Sigmoid colon (tissue), 6 donors: ENCODE measurements at regions not wholly inside any gene's neighbourhood (a gene's known extent, or its start where the extent isn't known, plus 50 kb on each side); places are given as distances from the start of the nearest gene placed in this dataset.

Source experiments
- DNase-seq: peaks from one replicate; pipeline ENCODE4 v3.0.0-alpha.2; 2019
- H3K27ac ChIP-seq, 4 donors: fragments of 200-600 bp; sonication (generic); one replicate each; pipeline ENCODE4 v1.5.1; 2016 to 2019; ENCODE audit warnings: mild to moderate bottlenecking in 1 of 4
- H3K27me3 ChIP-seq, 3 donors: fragments of 200-600 bp; sonication (generic); one replicate each; pipeline ENCODE4 v1.5.1; 2019; ENCODE audit warnings: mild to moderate bottlenecking in 1 of 3
- H3K36me3 ChIP-seq, 4 donors: fragments of 200-600 bp; sonication (generic); one replicate each; pipeline ENCODE4 v1.5.1; 2016 to 2019
- H3K4me1 ChIP-seq, 4 donors: fragments of 200-600 bp; sonication (generic); one replicate each; pipeline ENCODE4 v1.5.1; 2017 to 2019
- H3K4me3 ChIP-seq, 4 donors: fragments of 200-600 bp; sonication (generic); one replicate each; pipeline ENCODE4 v1.5.1; 2017 to 2019; ENCODE audit warnings: mild to moderate bottlenecking in 2 of 4, moderate library complexity in 1 of 4
- H3K9me3 ChIP-seq, 4 donors: fragments of 200-600 bp in 3 of 4; sonication (generic) in 3 of 4; one replicate each; pipeline versions ENCODE4 v1.5.1 to v1.6.1; 2013 to 2019
- EP300 ChIP-seq, 4 donors: sonication (generic); formaldehyde crosslinking; IDR thresholded peaks; one replicate each; pipeline ENCODE4 v1.6.1; 2017; ENCODE audit warnings: antibody characterized with exemption in 4 of 4
- POLR2A ChIP-seq, 2 donors: fragments of 450-650 bp; IDR thresholded peaks; one replicate each; pipeline ENCODE4 v1.6.1; 2016; ENCODE audit warnings: antibody characterized with exemption in 2 of 2, mild to moderate bottlenecking in 2 of 2, moderate library complexity in 2 of 2
- POLR2AphosphoS5 ChIP-seq, 4 donors: sonication (generic); formaldehyde crosslinking; IDR thresholded peaks; one replicate each; pipeline ENCODE4 v1.6.1; 2017; ENCODE audit warnings: antibody characterized with exemption in 4 of 4
- WGBS, 2 donors: extraction: QIAGEN DNeasy Blood & Tissue Kit; methylation state at CpG; one replicate each; pipeline ENCODE4 v1.1.7; 2013; 5-methylcytosine and 5-hydroxymethylcytosine counted together
- intact Hi-C: fragments of 100-400 bp; cut with DNase I; formaldehyde crosslinking; loops from one replicate; pipeline ENCODE4 v1.15.1; 2023
- TF ChIP-seq, protein P1 (sequence below), 4 experiments: fragments of 450-650 bp in 3 of 4; fragments of 200-600 bp in 1 of 4; IDR thresholded peaks; one replicate each; pipeline ENCODE4 v1.5.1; 2016 to 2019; ENCODE audit warnings: antibody characterized with exemption in 4 of 4, mild to moderate bottlenecking in 3 of 4, moderate library complexity in 2 of 4
- donor health status: healthy with polysubstance abuse.
- donor health status: healthy.

DNA sequence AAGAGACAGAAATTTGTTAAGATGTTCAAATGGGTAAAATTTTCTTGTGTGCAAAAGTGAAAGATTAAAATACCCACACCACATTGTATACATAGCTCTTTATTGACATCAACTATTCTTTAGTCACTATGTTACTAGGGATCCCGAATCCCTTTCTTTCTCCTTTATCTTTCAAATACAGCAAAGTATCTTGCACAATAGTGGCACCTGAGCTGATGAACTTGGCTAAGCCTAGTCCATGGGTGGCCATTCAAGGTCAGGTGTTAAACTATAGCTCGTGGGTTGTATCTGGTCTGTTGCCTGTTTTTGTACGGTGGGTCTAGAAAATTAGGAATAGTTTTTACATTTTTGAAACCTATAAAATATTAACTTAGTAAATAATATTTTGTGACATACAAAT lies 210.9 kb downstream of the SLITRK6 start:
- H3K9me3 ChIP-seq = no peaks in the 10 kb centered on the region
- 85 to 89% methylated on average over 3 of the region's 3 CpGs for WGBS, 2 donors
- intact Hi-C loops = no loop called here
- H3K27ac ChIP-seq = no peak overlapping the region
- no peak for DNase-seq
- TF ChIP-seq EP300 (IDR thresholded peaks at IDR 0.05) (no peak), POLR2AphosphoS5 (IDR thresholded peaks at IDR 0.05) (no peak), POLR2A (IDR thresholded peaks at IDR 0.05) (no peak)
- TF ChIP-seq, protein P1, sequence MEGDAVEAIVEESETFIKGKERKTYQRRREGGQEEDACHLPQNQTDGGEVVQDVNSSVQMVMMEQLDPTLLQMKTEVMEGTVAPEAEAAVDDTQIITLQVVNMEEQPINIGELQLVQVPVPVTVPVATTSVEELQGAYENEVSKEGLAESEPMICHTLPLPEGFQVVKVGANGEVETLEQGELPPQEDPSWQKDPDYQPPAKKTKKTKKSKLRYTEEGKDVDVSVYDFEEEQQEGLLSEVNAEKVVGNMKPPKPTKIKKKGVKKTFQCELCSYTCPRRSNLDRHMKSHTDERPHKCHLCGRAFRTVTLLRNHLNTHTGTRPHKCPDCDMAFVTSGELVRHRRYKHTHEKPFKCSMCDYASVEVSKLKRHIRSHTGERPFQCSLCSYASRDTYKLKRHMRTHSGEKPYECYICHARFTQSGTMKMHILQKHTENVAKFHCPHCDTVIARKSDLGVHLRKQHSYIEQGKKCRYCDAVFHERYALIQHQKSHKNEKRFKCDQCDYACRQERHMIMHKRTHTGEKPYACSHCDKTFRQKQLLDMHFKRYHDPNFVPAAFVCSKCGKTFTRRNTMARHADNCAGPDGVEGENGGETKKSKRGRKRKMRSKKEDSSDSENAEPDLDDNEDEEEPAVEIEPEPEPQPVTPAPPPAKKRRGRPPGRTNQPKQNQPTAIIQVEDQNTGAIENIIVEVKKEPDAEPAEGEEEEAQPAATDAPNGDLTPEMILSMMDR (IDR thresholded peaks at IDR 0.05) = no peak
- no peaks in the 10 kb centered on the region for H3K4me1 ChIP-seq
- no peak overlapping the region for H3K4me3 ChIP-seq
- H3K36me3 ChIP-seq = no peaks in the 10 kb centered on the region
- no peaks in the 10 kb centered on the region for H3K27me3 ChIP-seq

DNA sequence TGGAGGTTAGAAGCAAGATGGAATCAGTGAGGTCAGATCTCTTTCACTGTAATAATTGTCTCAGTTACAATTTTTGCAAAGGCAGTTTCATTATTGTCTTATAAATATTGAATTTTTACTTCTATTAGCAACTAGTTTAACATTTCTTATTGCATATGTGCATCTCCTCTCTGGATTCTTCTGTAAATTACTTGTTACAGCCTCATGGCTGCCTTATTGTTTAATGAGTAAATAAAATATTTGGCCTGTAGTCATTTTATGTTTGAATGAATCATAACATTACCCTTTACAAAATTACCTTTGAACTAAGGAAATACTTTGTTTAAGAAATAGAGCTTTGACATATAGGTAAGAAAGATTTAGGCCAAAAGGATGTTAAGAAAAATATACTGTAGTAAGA lies 212.4 kb downstream of the SLITRK6 start:
- H3K27me3 ChIP-seq = no peaks in the 10 kb centered on the region
- no peak overlapping the region for H3K4me3 ChIP-seq
- intact Hi-C loops = no loop called here
- H3K27ac ChIP-seq = no peak overlapping the region
- H3K9me3 ChIP-seq = no peaks in the 10 kb centered on the region
- H3K36me3 ChIP-seq = no peaks in the 10 kb centered on the region
- H3K4me1 ChIP-seq = no peaks in the 10 kb centered on the region
- no peak for DNase-seq
- no peak for TF ChIP-seq EP300 (IDR thresholded peaks at IDR 0.05)
- TF ChIP-seq, protein P1 (IDR thresholded peaks at IDR 0.05) = no peak
- no peak for TF ChIP-seq POLR2A (IDR thresholded peaks at IDR 0.05)
- TF ChIP-seq POLR2AphosphoS5 (IDR thresholded peaks at IDR 0.05) = no peak

DNA sequence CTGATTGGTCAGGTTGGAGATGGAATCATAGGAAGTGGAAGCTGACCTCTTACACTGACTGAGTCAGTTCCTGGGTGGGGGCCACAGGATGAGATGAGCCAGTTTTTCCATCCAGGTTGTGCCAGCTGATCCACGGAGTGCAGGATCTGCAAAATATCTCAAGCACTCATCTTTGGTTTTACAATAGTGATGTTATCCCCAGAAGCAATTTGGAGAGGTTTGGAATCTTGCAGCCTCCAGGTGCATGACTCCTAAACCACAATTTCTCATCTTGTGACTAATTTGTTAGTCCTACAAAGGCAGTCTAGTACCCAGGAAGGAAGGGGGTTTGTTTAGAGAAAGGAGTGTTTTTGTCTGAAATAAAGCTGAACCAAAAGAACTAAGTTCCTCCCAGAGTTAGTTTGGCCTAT lies 212.8 kb downstream of the SLITRK6 start:
- TF ChIP-seq, protein P1 (IDR thresholded peaks at IDR 0.05) = no peak
- no peak for TF ChIP-seq POLR2AphosphoS5 (IDR thresholded peaks at IDR 0.05)
- TF ChIP-seq POLR2A (IDR thresholded peaks at IDR 0.05) = no peak
- no peak for TF ChIP-seq EP300 (IDR thresholded peaks at IDR 0.05)
- 81 to 83% methylated on average over 1 of the region's 1 CpG for WGBS, 2 donors
- no peaks in the 10 kb centered on the region for H3K4me1 ChIP-seq
- intact Hi-C loops = no loop called here
- no peaks in the 10 kb centered on the region for H3K36me3 ChIP-seq
- H3K9me3 ChIP-seq = no peaks in the 10 kb centered on the region
- DNase-seq = no peak
- no peaks in the 10 kb centered on the region for H3K27me3 ChIP-seq
- no peak overlapping the region for H3K4me3 ChIP-seq
- H3K27ac ChIP-seq = no peak overlapping the region

DNA sequence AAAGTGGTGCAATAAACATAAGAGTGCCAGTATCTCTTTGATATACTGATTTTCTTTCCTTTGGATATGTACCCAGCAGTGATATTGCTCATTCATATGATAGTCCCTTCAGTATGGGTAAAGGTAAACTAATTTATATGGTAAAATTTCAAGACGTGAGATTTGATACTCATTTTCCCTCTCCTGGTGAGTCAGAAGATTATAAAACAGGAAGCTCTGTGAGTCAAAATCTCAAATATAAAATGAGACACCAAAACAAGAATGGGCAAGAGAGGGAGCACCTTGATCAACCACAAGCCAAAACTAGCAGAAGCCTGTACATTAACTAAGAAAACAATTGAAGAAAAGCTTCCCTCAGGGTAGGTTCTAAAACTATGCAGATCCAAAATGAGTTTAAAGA lies 216.3 kb downstream of the SLITRK6 start:
- intact Hi-C loops = no loop called here
- H3K36me3 ChIP-seq = no peaks in the 10 kb centered on the region
- no peak for DNase-seq
- no peaks in the 10 kb centered on the region for H3K9me3 ChIP-seq
- WGBS, 2 donors = 63 to 84% methylated on average over 1 of the region's 1 CpG
- no peaks in the 10 kb centered on the region for H3K27me3 ChIP-seq
- H3K4me1 ChIP-seq = no peaks in the 10 kb centered on the region
- no peak overlapping the region for H3K4me3 ChIP-seq
- H3K27ac ChIP-seq = no peak overlapping the region
- TF ChIP-seq EP300 (IDR thresholded peaks at IDR 0.05) = no peak

DNA sequence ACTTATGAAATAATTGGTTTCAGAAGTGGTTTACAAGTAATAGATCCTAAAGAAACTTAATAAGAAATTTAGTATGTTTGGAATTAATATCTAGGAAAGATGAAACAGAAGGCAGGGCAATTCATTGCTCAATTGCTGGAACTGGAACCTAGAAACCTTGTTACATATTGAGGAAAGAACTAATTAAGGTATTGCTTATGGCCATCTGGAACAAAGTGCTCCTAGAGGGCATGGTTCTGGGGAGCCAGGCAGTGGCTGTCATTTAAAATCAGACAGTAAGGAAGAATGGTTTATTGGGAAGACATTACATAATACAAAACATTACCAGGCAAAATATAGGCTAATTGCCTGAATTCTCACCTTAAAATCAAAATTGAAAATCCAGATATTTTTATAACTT lies 224.1 kb downstream of the SLITRK6 start:
- Histone ChIP-seq H3K27ac (no peak overlapping the region), H3K4me3 (no peak overlapping the region), H3K9me3 (no peaks in the 10 kb centered on the region), H3K36me3 (no peaks in the 10 kb centered on the region), H3K4me1 (no peaks in the 10 kb centered on the region), H3K27me3 (no peaks in the 10 kb centered on the region)
- DNase-seq = no peak
- TF ChIP-seq POLR2AphosphoS5 (IDR thresholded peaks at IDR 0.05) = no peak
- TF ChIP-seq EP300 (IDR thresholded peaks at IDR 0.05) = no peak
- TF ChIP-seq POLR2A (IDR thresholded peaks at IDR 0.05) = no peak
- TF ChIP-seq, protein P1 (IDR thresholded peaks at IDR 0.05) = no peak
- intact Hi-C loops = no loop called here
